Heart right ventricle (tissue), 16 donors: ENCODE measurements at regions not wholly inside any gene's neighbourhood (a gene's known extent, or its start where the extent isn't known, plus 50 kb on each side); places are given as distances from the start of the nearest gene placed in this dataset.

Experiments used
- ATAC-seq, 8 donors: fragments of 200-7000 bp; cut with Tn5 transposase; one replicate each; pipeline ENCODE4 v1.9.1; 2020; ENCODE audit warnings: mild to moderate bottlenecking in 8 of 8, moderate library complexity in 8 of 8, moderate number of reproducible peaks in 1 of 8
- DNase-seq, 2 donors: peaks; one replicate each; pipeline ENCODE4 v3.0.0-alpha.2; 2020
- H3K27ac ChIP-seq, 10 donors: fragments of 200-600 bp; sonication (generic) in 2 of 10; one replicate each; pipeline versions ENCODE4 v1.5.0 to v1.8.0; 2020 to 2022; ENCODE audit warnings: mild to moderate bottlenecking in 3 of 10
- H3K27me3 ChIP-seq, 7 donors: fragments of 200-600 bp; one replicate each; pipeline ENCODE4 v1.8.0; 2021 to 2022; ENCODE audit warnings: mild to moderate bottlenecking in 2 of 7
- H3K36me3 ChIP-seq, 9 donors: fragments of 200-600 bp; sonication (generic) in 1 of 9; one replicate each; pipeline versions ENCODE4 v1.5.0 to v1.8.0; 2020 to 2022; ENCODE audit warnings: mild to moderate bottlenecking in 2 of 9
- H3K4me1 ChIP-seq, 9 donors: fragments of 200-600 bp; sonication (generic) in 1 of 9; one replicate each; pipeline versions ENCODE4 v1.5.0 to v1.8.0; 2020 to 2022; ENCODE audit warnings: mild to moderate bottlenecking in 4 of 9
- H3K4me3 ChIP-seq, 10 donors: fragments of 200-600 bp; sonication (generic) in 2 of 10; one replicate each; pipeline versions ENCODE4 v1.5.0 to v1.8.0; 2020 to 2022; ENCODE audit warnings: mild to moderate bottlenecking in 7 of 10, moderate library complexity in 2 of 10
- H3K9me3 ChIP-seq, 11 donors: fragments of 200-600 bp in 10 of 11; sonication (generic) in 2 of 11; one replicate each; pipeline versions ENCODE4 v1.5.0 to v1.8.0; 2013 to 2022; ENCODE audit warnings: mild to moderate bottlenecking in 2 of 11, control low read depth in 1 of 11, moderate library complexity in 1 of 11
- CTCF ChIP-seq, 9 donors: fragments of 200-600 bp; sonication (generic) in 2 of 9; IDR thresholded peaks; one replicate each; pipeline versions ENCODE4 v1.5.0 to v1.8.0; 2021 to 2022; ENCODE audit warnings: antibody characterized with exemption in 9 of 9, mild to moderate bottlenecking in 5 of 9, moderate library complexity in 1 of 9
- WGBS, 2 donors: extraction: QIAGEN DNeasy Blood & Tissue Kit; methylation state at CpG; one replicate each; pipeline ENCODE4 v1.1.7; 2013; ENCODE audit warnings: inconsistent platforms in 1 of 2; 5-methylcytosine and 5-hydroxymethylcytosine counted together
- intact Hi-C, 10 donors: fragments of 100-400 bp; cut with DNase I; formaldehyde crosslinking; loops; one replicate each; pipeline versions ENCODE4 v1.11.1 to v1.14.2; 2022
- donor health status: Arrhythmogenic right ventricular cardiomyopathy.
- donor health status: ischemic (EF 13 %, LVEDD 7.1; RV severe dilation, severe dysfunction).
- donor health status: healthy with polysubstance abuse.
- donor health status: DM: no; HTN: yes; CAD: no.
- donor health status: DM: no; HTN: no; CAD: no.
- donor health status: ischemic (EF 25% LVEDD 6.9; RV normal size, moderate dysfunction).
- donor health status: ischemic (EF 25% LVEDD 5.7; RV mildly dilated, moderate dysfunction).
- donor health status: healthy.
- donor health status: DM: yes; HTN: yes; CAD: no.
- donor health status: Ischemic cardiomyopathy.
- donor health status: ischemic (EF 35%, LVEDD 5.7; RV mildly dilated, moderate dysfunction).
- donor health status: nonischemic (EF 11% LVEDD 7.7; RV severe dilation, severe dysfunction).
- donor health status: DM: yes; HTN: yes; CAD: no.
- donor health status: PGD.
- donor health status: ischemic (EF 29% LVEDD 5.4; RV normal size, mild dysfunction).
- donor health status: nonischemic (EF 23%, LVEDD 6.1; RV moderate dilation, normal function).

- intact Hi-C loops, result no loop called here
- Histone ChIP-seq H3K36me3 (no peaks in the 10 kb centered on the region), H3K9me3 (no peaks in the 10 kb centered on the region), H3K4me1 (no peaks in the 10 kb centered on the region), H3K27me3 (no peaks in the 10 kb centered on the region), H3K4me3 (no peak overlapping the region), H3K27ac (no peak overlapping the region)
- no peak for TF ChIP-seq CTCF (IDR thresholded peaks at IDR 0.05)
- no peak for DNase-seq
- 79 to 91% methylated on average over 3 of the region's 3 CpGs for WGBS, 2 donors
- no peak for ATAC-seq
Observed at GRCh38 chr1:172979828-172980227, 70.9 kb downstream of the TNFSF18 start.

GRCh38 chr1:172980456-172980855, 70.3 kb downstream of the TNFSF18 start:
- no peaks in the 10 kb centered on the region for H3K36me3 ChIP-seq
- H3K9me3 ChIP-seq, result no peaks in the 10 kb centered on the region
- no peak overlapping the region for H3K27ac ChIP-seq
- intact Hi-C loops, result no loop called here
- DNase-seq, result no peak
- no peak for ATAC-seq
- H3K4me3 ChIP-seq, result no peak overlapping the region
- H3K27me3 ChIP-seq, result no peaks in the 10 kb centered on the region
- no peak for TF ChIP-seq CTCF (IDR thresholded peaks at IDR 0.05)
- H3K4me1 ChIP-seq, result no peaks in the 10 kb centered on the region
- whole genome bisulfite sequencing, 2 donors, result 65 to 70% methylated on average over 2 of the region's 2 CpGs

- no peak overlapping the region for H3K4me3 ChIP-seq
- no peak for TF ChIP-seq CTCF (IDR thresholded peaks at IDR 0.05)
- ATAC-seq (no peak), DNase-seq (no peak)
- no peaks in the 10 kb centered on the region for H3K4me1 ChIP-seq
- no peaks in the 10 kb centered on the region for H3K27me3 ChIP-seq
- no peaks in the 10 kb centered on the region for H3K36me3 ChIP-seq
- no peaks in the 10 kb centered on the region for H3K9me3 ChIP-seq
- WGBS, 2 donors, result 86 to 97% methylated on average over 1 of the region's 2 CpGs
- intact Hi-C loops, result no loop called here
- H3K27ac ChIP-seq, result no peak overlapping the region
Observed at GRCh38 chr1:172980971-172981370, 69.8 kb downstream of the TNFSF18 start.
